ENCODE measurements at regions not wholly inside any gene's neighbourhood (a gene's known extent, or its start where the extent isn't known, plus 50 kb on each side); places are given as distances from the start of the nearest gene placed in this dataset.

DNA sequence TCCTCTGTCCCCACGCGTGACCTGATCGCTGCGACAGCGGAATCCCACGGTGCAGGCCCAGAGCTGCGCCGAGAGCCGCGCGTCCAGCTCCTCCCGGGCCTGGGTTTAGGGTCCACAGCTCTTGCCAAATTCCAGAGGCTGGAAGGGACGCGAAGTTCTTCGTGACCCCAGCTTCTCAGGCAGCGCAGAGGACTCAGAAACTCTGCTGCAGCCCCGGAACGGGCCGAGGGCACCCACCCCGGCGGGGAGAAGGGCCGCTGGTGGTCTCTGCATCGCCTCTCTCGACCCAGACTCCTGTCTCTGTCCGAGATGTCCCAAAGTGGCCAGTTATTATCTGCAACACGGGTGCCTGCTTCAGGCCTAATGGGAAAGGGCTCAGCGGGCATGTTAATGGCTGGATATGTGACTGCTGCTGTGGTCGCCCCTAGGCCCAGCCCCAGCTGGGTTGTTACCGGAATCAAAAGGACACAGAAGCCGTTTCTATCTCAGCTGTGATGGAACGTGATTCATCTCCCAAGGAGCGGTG, 236.4 kb downstream of the VRK1 start:
- TF ChIP-seq GATA2 (CRISPR knock-in tag; IDR thresholded peaks at IDR 0.05) (no peak), TEAD4 (IDR thresholded peaks at IDR 0.05; ENCODE audit: borderline replicate concordance, insufficient read depth) (no peak), NFIC (IDR thresholded peaks at IDR 0.05; ENCODE audit: borderline replicate concordance) (no peak), FOXJ3 (CRISPR knock-in tag; IDR thresholded peaks at IDR 0.05) (no peak), TAF1 (IDR thresholded peaks at IDR 0.05; ENCODE audit: borderline replicate concordance, low read depth, low read length) (no peak), YY1 (IDR thresholded peaks at IDR 0.05; ENCODE audit: low read depth) (no peak)

GRCh38 chr14:97036086-97036852, 239.1 kb downstream of the VRK1 start:
- Histone ChIP-seq H3F3A (replicated peaks; ENCODE audit: insufficient read depth) (no peaks in the 10 kb centered on the region), H3K9ac (no peak overlapping the region), H3K4me3 (ENCODE audit: low read depth in 2 of 2, low read length in 1 of 2) (no peak overlapping the region), H3K79me2 (ENCODE audit: insufficient read depth) (no peaks in the 10 kb centered on the region), H3K9me3 (0 out of 2 replicates have a peak, but pooled peaks cover 5% of the 10 kb centered on the region), H3K36me3 (replicated peaks in 1 of 2; ENCODE audit: control insufficient read depth in 1 of 2, insufficient read depth in 2 of 2, low read length in 1 of 2) (no peaks in the 10 kb centered on the region), H4K20me1 (ENCODE audit: insufficient read depth) (no peaks in the 10 kb centered on the region), H3K4me1 (ENCODE audit: control insufficient read depth in 1 of 2, insufficient read depth in 2 of 2, low read depth in 1 of 2, low read length in 1 of 2) (peaks cover 0 to 5% of the 10 kb centered on the region in 2 experiments; a peak in 2 of 4 replicates), H3K4me2 (no peak overlapping the region), H3K27ac (ENCODE audit: low read depth in 2 of 2, low read length in 1 of 2) (no peak overlapping the region), H3K9me2 (no peaks in the 10 kb centered on the region), H2AFZ (ENCODE audit: low read depth) (no peak overlapping the region), H3K27me3 (ENCODE audit: insufficient read depth) (no peaks in the 10 kb centered on the region)
- POLR2A ChIA-PET = no interaction called here
- 28% methylated on average over 15 of the region's 16 CpGs for WGBS (ENCODE audit: low lambda C conversion rate)
- TF ChIP-seq CTCF (IDR thresholded peaks at IDR 0.05) (no peak), POLR2AphosphoS5 (IDR thresholded peaks at IDR 0.05; ENCODE audit: low read depth, low read length) (no peak), CHD2 (IDR thresholded peaks at IDR 0.05; ENCODE audit: low read length, partially characterized antibody) (no peak), GABPA (IDR thresholded peaks at IDR 0.05; ENCODE audit: low read depth) (no peak), RFX5 (IDR thresholded peaks at IDR 0.05; ENCODE audit: low read length) (no peak), MAX (IDR thresholded peaks at IDR 0.05; ENCODE audit: low read depth) (no peak), TCF12 (IDR thresholded peaks at IDR 0.05) (no peak), ELF1 (IDR thresholded peaks at IDR 0.05) (no peak), FOXM1 (IDR thresholded peaks at IDR 0.05; ENCODE audit: low read depth) (no peak), MXI1 (IDR thresholded peaks at IDR 0.05; ENCODE audit: low read depth, low read length) (no peak), SMC3 (IDR thresholded peaks at IDR 0.05; ENCODE audit: low read depth, low read length) (no peak), NRF1 (IDR thresholded peaks at IDR 0.05; ENCODE audit: low read depth, low read length) (no peak)
- TF ChIP-seq, protein P1, sequence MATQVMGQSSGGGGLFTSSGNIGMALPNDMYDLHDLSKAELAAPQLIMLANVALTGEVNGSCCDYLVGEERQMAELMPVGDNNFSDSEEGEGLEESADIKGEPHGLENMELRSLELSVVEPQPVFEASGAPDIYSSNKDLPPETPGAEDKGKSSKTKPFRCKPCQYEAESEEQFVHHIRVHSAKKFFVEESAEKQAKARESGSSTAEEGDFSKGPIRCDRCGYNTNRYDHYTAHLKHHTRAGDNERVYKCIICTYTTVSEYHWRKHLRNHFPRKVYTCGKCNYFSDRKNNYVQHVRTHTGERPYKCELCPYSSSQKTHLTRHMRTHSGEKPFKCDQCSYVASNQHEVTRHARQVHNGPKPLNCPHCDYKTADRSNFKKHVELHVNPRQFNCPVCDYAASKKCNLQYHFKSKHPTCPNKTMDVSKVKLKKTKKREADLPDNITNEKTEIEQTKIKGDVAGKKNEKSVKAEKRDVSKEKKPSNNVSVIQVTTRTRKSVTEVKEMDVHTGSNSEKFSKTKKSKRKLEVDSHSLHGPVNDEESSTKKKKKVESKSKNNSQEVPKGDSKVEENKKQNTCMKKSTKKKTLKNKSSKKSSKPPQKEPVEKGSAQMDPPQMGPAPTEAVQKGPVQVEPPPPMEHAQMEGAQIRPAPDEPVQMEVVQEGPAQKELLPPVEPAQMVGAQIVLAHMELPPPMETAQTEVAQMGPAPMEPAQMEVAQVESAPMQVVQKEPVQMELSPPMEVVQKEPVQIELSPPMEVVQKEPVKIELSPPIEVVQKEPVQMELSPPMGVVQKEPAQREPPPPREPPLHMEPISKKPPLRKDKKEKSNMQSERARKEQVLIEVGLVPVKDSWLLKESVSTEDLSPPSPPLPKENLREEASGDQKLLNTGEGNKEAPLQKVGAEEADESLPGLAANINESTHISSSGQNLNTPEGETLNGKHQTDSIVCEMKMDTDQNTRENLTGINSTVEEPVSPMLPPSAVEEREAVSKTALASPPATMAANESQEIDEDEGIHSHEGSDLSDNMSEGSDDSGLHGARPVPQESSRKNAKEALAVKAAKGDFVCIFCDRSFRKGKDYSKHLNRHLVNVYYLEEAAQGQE (IDR thresholded peaks at IDR 0.05; ENCODE audit: low read depth, low read length) = no peak
- no peak for DNase-seq
- CTCF ChIA-PET = no interaction called here

More for the DNA sequence above, 236.4 kb downstream of the VRK1 start:
- POLR2A ChIA-PET = no interaction called here
- Histone ChIP-seq H3K9ac (no peak overlapping the region), H3K27me3 (ENCODE audit: insufficient read depth) (no peaks in the 10 kb centered on the region), H3K4me1 (ENCODE audit: control insufficient read depth in 1 of 2, insufficient read depth in 2 of 2, low read depth in 1 of 2, low read length in 1 of 2) (peaks cover 0 to 5% of the 10 kb centered on the region in 2 experiments; a peak in 2 of 4 replicates), H3K4me3 (ENCODE audit: low read depth in 2 of 2, low read length in 1 of 2) (peak overlapping the region in 1 of 2 experiments; percentile 32; a peak in 1 of 4 replicates), H3K27ac (ENCODE audit: low read depth in 2 of 2, low read length in 1 of 2) (no peak overlapping the region), H3K4me2 (no peak overlapping the region), H3F3A (replicated peaks; ENCODE audit: insufficient read depth) (no peaks in the 10 kb centered on the region), H4K20me1 (ENCODE audit: insufficient read depth) (no peaks in the 10 kb centered on the region), H3K9me2 (no peaks in the 10 kb centered on the region), H3K36me3 (replicated peaks in 1 of 2; ENCODE audit: control insufficient read depth in 1 of 2, insufficient read depth in 2 of 2, low read length in 1 of 2) (no peaks in the 10 kb centered on the region), H3K79me2 (ENCODE audit: insufficient read depth) (no peaks in the 10 kb centered on the region), H3K9me3 (no peaks in the 10 kb centered on the region), H2AFZ (ENCODE audit: low read depth) (no peak overlapping the region)
- WGBS (ENCODE audit: low lambda C conversion rate) = 36% methylated on average over 20 of the region's 32 CpGs
- CTCF ChIA-PET = no interaction called here
- DNase-seq = peak; percentile 43

Measured in SK-N-SH (cell line).